HT1080 (cell line): ENCODE measurements at regions not wholly inside any gene's neighbourhood (a gene's known extent, or its start where the extent isn't known, plus 50 kb on each side); places are given as distances from the start of the nearest gene placed in this dataset. TPM values are rescaled to one million over a fixed set of nuclear protein-coding genes. Genes with fewer than 3 reads are reported as not detected.
"Not testable (repeated sequence)": the region's sequence is repeated elsewhere in the genome, so short reads cannot be mapped to it uniquely, and the experiment has no call there.

Experiments used
- DNase-seq: peaks from one replicate; pipeline ENCODE4 v3.0.0-alpha.2; 2015; ENCODE audit warnings: low read depth
- small RNA-seq: library from RNA; depleted of rRNA; stranded (forward); fragments of <200 nt; gene quantifications from one replicate; pipeline ENCODE3, GENCODE V24; 2014

DNA sequence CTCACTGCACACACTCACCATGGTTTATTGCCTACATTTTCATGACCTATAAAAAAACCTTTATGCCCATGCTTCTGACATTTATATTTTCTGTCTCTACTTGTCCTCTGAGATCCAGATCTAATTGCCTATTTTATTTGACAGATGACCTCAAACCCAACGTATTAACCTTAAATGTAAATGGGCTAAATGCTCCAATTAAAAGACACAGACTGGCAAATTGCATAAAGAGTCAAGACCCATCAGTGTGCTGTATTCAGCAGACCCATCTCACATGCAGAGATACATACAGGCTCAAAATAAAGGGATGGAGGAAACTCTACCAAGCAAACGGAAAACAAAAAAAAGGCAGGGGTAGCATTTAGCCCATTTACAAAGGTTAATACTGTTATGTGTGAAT is 117.4 kb upstream of the ADAMTS3 start:
- not testable (repeated sequence) for DNase-seq

DNA sequence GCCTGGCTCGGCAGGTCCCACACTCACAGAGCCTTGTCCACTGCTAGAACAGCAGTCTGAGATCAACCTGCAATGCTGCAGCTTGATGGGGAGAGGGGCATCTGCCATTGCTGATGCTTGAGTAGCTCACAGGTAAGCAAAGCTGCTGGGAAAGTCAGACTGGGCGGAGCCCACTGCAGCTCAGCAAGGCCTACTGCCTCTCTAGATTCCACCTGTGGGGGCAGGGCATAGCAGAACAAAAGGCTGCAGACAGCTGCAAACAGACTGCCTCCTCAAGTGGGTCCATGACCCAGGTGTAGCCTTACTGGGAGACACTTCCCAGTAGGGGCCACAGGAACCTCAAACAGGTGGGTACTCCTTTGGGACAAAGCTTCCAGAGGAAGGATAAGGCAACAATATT is 110.6 kb upstream of the ADAMTS3 start:
- DNase-seq: no peak

DNA sequence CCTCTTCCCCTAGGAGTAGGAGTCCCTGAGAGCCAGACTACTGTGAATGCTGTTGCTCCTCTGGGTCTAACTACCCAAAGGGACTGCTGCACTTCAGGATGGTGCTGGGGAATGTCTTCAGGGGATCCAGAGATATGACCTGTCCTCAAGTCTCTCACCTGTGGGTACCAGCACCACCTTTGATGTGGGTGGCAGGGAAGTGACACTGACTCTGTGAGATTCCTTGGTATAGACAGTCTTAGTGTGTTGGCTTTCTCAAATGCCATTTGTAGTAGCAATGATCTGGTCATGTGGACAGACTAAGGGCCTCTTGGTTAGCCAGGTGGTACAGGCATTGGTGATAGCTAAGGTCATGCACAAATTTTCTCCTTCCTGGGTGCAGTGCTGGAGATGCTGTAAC is 108.9 kb upstream of the ADAMTS3 start:
- no peak for DNase-seq

DNA sequence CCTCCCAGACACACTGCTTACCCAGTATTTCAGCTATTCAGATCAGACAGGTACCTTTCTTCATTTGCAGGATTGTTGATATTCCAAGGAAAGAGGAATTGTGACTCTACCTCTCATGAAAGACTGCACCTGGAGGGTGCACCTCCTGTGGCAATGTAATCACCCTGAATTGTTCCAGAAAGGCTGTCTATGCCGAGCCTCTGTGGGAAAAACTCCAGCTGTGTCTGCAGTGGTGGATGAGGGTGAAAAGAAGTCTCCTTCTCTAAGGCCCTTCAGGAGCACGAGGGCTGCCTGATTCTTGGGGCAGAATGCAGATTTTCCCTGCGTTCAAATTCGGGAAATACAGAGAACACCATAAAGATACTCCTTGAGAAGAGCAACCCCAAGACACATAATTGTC is 108.2 kb upstream of the ADAMTS3 start:
- DNase-seq: no peak

DNA sequence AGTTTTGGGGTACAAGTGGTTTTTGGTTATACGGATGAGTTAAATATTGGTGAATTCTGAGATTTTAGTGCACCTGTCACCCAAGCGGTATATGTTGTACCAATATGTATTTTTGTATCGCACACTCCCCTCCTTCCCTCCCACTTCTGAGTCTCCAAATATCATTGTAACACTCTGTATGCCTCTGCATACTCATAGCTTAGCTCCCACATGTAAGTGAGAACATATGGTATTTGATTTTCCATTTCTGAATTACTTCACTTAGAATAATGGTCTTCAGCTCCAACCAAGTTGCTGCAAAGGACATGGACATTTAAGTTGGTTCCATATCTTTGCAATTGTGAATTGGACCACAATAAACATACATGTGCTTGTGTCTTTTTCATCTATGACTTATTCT is 103.0 kb upstream of the ADAMTS3 start:
- DNase-seq: no peak

DNA sequence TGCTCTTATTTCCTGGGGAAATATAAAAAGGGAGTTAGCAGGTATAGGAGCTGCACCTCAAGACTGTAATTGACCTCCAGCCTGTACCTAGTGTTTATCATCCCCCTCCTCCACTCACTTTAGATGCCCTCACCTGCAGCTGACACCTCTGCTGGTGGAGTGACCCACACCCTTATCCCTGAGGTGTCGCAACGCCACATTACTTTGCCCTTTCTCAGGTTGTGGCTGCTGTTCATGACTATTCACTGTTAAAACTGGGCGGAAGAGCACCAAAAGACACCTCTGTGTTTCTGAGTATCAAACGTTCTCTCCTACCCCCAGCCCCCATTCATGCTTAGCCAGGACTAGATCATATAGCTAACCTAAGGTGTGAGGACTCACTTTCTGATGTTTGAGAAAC is 101.5 kb upstream of the ADAMTS3 start:
- DNase-seq: no peak

DNA sequence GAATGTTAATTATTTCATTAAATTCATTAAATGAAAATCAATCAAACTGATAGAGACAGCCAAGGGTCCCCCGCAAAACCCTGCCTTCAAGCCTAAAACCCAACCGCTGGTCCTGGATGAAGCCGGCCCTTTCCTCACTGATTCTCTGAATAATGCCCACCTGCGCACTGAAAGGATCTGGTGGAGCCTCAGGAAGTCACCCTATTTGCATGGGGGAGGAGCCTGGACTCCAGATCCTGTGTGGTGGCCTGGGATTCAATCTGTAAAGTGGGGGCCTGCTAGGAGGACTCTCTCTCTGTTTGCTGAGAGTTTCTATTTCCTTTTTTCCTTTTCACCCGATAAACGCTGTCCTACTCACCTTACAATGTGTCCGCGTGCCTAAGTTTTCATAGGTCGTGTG is 97.9 kb upstream of the ADAMTS3 start:
- no peak for DNase-seq

DNA sequence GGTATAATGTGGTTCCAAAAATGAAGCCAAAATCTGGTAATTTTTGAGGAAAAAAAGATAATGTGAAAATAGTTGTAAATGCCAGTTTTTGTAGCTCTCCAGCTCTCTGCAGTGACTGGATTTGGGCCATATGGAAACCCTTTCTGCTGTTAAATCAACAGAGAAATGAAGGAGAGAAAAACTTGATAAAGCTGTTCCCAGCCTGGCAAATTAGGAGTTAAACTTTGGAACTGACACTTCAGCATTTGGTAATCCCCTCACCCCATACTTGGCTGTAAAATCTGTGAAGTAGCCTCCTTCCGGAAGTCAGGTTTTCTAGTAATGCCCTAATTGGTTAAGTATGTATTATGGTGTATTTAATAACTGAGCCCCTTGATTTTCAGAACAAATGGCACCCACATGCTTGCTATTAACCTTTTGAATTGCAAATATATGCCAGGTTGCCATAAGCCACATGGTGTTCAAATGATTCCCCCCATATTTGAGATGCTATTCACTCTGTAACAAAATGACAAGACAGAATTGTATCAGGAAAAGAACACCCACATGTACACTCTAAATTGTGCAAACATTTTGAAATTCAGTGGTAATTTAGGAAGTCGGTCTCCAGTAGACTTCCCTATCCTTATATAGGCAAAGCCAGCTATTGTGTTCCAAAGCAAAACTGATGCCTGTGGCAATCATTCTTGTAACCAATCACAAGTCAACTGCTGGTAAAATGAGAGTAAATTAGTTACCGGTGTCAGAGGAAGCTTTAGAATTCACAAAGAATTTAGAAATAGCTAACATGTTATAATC is 96.3 kb upstream of the ADAMTS3 start:
- DNase-seq: no peak

DNA sequence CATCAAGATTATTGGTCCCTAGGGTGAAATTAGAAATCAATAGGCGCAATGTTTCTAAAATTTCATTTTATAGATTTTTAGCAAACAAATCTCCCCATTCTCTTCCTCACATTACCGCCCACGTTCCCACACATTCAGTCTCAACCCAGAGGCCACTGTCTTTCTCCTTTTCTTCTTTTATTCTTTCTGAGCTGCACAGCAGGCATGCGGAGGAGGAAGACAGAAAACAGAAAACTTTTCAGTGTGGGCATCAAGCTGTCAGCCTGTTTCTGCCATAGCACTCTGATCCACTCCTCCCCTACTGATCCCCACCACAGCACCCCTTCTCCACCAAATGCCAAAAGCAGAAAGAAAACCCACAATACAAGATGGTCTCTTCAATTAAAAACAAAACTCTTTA is 94.8 kb upstream of the ADAMTS3 start:
- DNase-seq: no peak

DNA sequence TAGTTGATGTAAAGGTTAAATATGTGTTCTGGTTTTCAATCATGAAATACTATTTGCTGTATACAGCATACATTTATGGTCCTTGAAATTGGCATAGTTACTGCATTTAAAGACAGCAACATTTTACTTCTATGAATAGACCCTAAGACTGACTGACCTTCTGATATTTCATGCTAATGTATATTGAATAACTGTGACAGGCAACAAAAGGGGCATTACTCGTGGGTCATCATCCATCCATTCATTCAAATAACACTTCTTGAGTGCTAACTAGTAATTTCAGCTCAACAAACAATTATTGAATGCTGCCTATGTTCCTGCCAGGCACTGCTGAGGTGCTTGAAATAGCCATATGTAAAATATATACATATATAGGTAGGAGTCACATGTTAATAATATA is 92.8 kb upstream of the ADAMTS3 start:
- DNase-seq: no peak

DNA sequence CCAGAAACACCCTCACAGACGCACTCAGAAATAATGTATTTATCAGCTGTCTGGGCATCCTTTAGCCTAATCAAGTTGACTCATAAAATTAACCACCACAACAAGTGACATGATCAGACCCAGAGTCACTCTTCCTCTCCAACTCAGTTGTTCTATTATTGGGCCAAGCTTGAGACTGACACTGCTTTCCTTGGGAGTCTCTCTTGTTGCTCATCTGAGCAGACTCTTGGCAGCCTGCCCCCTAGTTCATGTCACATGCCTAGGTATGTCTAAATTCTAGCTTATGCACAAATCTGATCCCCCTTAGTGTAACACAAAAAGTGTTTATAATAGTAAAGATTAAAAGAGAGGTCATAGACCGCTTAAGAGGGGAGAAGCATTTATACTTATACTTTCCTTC is 72.6 kb upstream of the ADAMTS3 start:
- DNase-seq: peak; percentile 29

DNA sequence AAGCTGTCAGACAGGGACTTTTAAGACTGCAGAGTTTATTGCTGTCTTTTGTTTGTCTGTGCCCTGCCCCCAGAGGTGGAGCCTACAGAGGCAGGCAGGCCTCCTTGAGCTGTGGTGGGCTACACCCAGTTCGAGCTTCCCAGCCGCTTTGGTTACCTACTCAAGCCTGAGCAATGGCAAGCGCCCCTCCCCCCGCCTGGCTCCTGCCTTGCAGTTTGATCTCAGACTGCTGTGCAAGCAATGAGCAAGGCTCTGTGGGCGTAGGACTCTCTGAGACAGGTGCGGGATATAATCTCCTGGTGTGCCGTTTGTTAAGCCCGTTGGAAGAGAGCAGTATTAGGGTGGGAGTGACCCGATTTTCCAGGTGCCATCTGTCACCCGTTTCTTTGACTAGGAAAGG is 67.8 kb upstream of the ADAMTS3 start:
- DNase-seq: not testable (repeated sequence)

DNA sequence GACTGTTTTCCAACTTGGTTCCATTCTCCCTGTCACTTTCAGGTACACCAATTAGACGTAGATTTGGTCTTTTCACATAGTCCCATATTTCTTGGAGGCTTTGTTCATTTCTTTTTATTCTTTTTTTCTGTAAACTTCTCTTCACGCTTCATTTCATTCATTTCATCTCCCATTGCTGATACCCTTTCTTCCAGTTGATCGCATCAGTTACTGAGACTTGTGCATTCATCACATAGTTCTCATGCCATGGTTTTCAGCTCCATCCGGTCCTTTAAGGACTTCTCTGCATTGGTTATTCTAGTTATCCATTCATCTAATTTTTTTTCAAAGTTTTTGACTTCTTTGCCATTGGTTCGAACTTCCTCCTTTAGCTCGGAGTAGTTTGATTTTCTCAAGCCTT is 66.9 kb upstream of the ADAMTS3 start:
- not testable (repeated sequence) for DNase-seq

DNA sequence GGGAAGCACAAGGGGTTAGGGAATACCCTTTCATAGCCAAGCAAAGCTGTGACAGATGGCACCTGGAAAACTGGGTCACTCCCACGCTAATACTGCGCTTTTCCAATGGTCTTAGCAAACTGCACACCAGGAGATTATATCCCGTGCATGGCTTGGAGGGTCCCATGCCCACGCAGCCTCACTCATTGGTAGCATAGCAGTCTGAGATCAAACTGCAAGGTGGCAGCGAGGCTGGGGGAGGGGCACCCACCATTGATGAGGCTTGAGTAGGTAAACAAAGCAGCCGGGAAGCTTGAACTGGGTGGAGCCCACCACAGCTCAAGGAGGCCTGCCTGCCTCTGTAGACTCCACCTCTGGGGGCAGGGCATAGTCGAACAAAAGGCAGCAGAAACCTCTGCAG is 63.2 kb upstream of the ADAMTS3 start:
- DNase-seq: not testable (repeated sequence)

DNA sequence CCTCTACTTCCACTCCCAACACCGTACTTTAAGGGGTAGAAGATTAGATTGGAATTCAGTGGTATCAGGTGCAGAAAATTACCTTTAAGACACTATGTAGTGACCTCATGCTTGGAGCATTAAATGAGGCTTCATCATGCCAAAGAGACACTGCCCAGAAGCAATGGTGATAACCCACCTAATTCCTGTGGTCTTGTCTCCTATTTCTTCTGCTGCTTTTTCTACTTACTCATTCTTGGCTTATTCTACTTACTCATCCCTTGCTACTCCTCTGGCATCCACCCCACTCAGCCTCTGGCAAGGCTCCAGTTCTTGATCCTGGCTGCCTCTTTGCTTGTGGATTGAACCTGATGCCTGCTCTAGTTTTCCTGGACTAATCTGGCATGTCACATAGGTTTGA is 62.3 kb upstream of the ADAMTS3 start:
- DNase-seq: peak; percentile 97

DNA sequence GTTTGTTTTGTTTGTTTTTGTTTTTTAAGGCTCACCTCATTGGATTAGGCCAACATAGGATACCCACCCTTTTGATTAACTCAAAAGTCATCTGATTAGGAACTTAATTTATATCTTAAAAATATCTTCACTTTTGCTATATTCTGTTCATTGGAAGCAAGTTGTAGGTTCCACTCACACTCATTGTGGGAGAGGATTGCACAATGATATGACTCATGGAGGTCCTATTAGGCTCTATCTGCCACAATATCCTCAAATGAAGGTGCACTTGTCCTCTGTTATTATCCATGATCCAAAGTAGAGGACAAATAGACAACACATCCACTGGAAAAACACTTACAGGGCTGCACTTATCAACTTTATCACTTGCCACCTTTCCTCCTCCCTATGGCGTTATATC is 60.5 kb upstream of the ADAMTS3 start:
- DNase-seq: peak; percentile 59

DNA sequence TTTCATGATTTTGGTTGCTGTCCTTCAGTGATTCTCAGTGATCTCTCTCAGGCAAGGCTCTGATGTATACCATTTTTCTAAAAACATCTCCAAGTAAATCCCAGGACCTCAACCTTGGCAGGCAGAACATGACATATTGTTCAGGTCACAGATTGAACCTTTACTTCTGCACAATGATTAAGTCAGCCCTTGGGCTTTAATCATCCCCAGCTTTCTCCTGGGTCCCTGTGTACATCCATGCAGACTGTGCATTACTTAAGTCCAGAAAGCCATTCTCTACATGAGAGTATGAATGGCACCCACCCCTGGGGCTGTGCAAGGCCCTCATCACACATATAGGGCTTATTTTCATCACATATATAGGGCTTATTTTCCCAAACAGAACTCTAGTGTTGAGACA is 58.7 kb upstream of the ADAMTS3 start:
- no peak for DNase-seq

Small RNA genes lying in the stretch of these regions (small RNA-seq; reads per million reads assigned to genes)
- gene RNU4ATAC9P: not detected
